ENCODE measurements at regions not wholly inside any gene's neighbourhood (a gene's known extent, or its start where the extent isn't known, plus 50 kb on each side); places are given as distances from the start of the nearest gene placed in this dataset.

DNA sequence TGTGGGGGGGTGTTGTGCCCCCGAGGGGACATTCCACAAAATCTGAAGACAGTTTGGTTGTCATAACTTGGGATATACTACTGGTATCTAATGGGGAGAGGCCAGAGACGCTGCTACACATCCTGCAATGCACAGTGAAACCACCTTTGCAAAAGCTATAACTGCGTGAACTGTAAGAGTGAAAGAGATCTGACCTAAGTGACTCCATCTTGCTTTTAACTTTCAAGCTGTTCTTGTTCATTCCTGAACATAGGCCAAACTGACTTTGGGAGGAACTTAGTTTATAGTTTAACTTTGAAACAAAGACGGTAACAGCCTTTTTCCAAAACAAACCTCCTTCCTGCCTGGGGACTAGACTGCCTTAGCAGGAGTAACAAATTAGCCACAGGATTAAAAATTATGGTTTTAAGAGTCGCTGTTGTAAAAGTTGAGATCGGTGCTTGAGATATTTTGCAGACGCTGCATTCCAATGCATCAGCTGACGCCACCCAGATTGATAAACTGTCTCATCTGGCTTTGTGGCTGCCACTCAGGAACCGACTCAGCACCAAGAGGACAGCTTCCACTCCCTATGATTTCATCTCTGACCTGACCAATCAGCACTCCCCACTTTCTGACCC, 70.9 kb downstream of the ATXN3L start:
- no peak for TF ChIP-seq POLR2A (IDR thresholded peaks at IDR 0.05; ENCODE audit: low read length)
- TF ChIP-seq GATA1 (IDR thresholded peaks at IDR 0.05; ENCODE audit: low read depth, low read length), result no peak
